HFFc6 (cell line): ENCODE measurements at regions not wholly inside any gene's neighbourhood (a gene's known extent, or its start where the extent isn't known, plus 50 kb on each side); places are given as distances from the start of the nearest gene placed in this dataset.

Experiments
- DNase-seq: peaks from one replicate; pipeline ENCODE4 v3.0.0-alpha.2; 2018
- H3K27ac Mint-ChIP-seq: 2 replicates; pipeline ENCODE4 v1.8.0; 2020; ENCODE audit warnings: mild to moderate bottlenecking, mixed read lengths
- H3K27me3 Mint-ChIP-seq: 2 replicates; pipeline ENCODE4 v1.8.0; 2021; ENCODE audit warnings: mild to moderate bottlenecking, moderate library complexity, mixed read lengths; ENCODE audit not compliant: insufficient read depth
- H3K36me3 Mint-ChIP-seq: 2 replicates; pipeline ENCODE4 v1.8.0; 2021; ENCODE audit warnings: low read depth, mixed read lengths
- H3K4me1 Mint-ChIP-seq: 2 replicates; pipeline ENCODE4 v1.8.0; 2020; ENCODE audit warnings: low read depth, mixed read lengths
- H3K4me3 Mint-ChIP-seq: 2 replicates; pipeline ENCODE4 v1.8.0; 2020; ENCODE audit warnings: mild to moderate bottlenecking, moderate library complexity, mixed read lengths
- H3K9me3 Mint-ChIP-seq: 2 replicates; pipeline ENCODE4 v1.8.0; 2020; ENCODE audit warnings: mild to moderate bottlenecking, mixed read lengths
- CTCF ChIP-seq: fragments of 200-600 bp; sonication (generic); IDR thresholded peaks from 2 replicates; pipeline ENCODE4 v1.5.0; 2021; ENCODE audit warnings: antibody characterized with exemption, mild to moderate bottlenecking

- H3K9me3 Mint-ChIP-seq, result peaks cover 35% of the 10 kb centered on the region
- H3K4me1 Mint-ChIP-seq, result no peaks in the 10 kb centered on the region
- no peak overlapping the region for H3K4me3 Mint-ChIP-seq
- no peak overlapping the region for H3K27ac Mint-ChIP-seq
- H3K36me3 Mint-ChIP-seq, result no peaks in the 10 kb centered on the region
- DNase-seq, result no peak
- no peak for TF ChIP-seq CTCF
- H3K27me3 Mint-ChIP-seq, result no peaks in the 10 kb centered on the region
These were observed 379.9 kb upstream of the DMAC1 start for GRCh38 chr9:8179381-8180053.

GRCh38 chr9:8172000-8172399 lies 372.4 kb upstream of the DMAC1 start:
- Mint-ChIP-seq H3K4me1 (no peaks in the 10 kb centered on the region), H3K36me3 (no peaks in the 10 kb centered on the region), H3K27me3 (no peaks in the 10 kb centered on the region), H3K4me3 (no peak overlapping the region), H3K9me3 (peaks cover 31% of the 10 kb centered on the region), H3K27ac (no peak overlapping the region)
- TF ChIP-seq CTCF, result no peak
- DNase-seq, result no peak

- no peak for TF ChIP-seq CTCF
- Mint-ChIP-seq H3K36me3 (no peaks in the 10 kb centered on the region; the same call in 1 of the 2 replicates), H3K4me1 (no peaks in the 10 kb centered on the region), H3K27me3 (no peaks in the 10 kb centered on the region), H3K9me3 (peaks cover 38% of the 10 kb centered on the region), H3K4me3 (no peak overlapping the region), H3K27ac (no peak overlapping the region)
- no peak for DNase-seq
These were observed 369.4 kb upstream of the DMAC1 start for GRCh38 chr9:8168916-8169438.

GRCh38 chr9:8160787-8161186 lies 361.2 kb upstream of the DMAC1 start:
- DNase-seq, result no peak
- Mint-ChIP-seq H3K4me3 (no peak overlapping the region), H3K27me3 (no peaks in the 10 kb centered on the region), H3K4me1 (no peaks in the 10 kb centered on the region), H3K27ac (no peak overlapping the region), H3K9me3 (peaks cover 31% of the 10 kb centered on the region), H3K36me3 (no peaks in the 10 kb centered on the region)
- TF ChIP-seq CTCF, result no peak

GRCh38 chr9:8158574-8158973 lies 359.0 kb upstream of the DMAC1 start:
- no peaks in the 10 kb centered on the region for H3K27me3 Mint-ChIP-seq
- H3K4me3 Mint-ChIP-seq, result no peak overlapping the region
- no peak for TF ChIP-seq CTCF
- no peaks in the 10 kb centered on the region for H3K36me3 Mint-ChIP-seq
- no peak for DNase-seq
- H3K27ac Mint-ChIP-seq, result no peak overlapping the region
- no peaks in the 10 kb centered on the region for H3K4me1 Mint-ChIP-seq
- H3K9me3 Mint-ChIP-seq, result peaks cover 26% of the 10 kb centered on the region
